HepG2 (cell line): ENCODE measurements at regions not wholly inside any gene's neighbourhood (a gene's known extent, or its start where the extent isn't known, plus 50 kb on each side); places are given as distances from the start of the nearest gene placed in this dataset.
A peak's percentile ranks its signal among the peaks of the same experiment; 100 is the strongest.

Experiments used
- ATAC-seq: fragments of 200-7000 bp; cut with Tn5 transposase; 3 replicates; pipeline ENCODE4 v1.9.1; 2020; ENCODE audit warnings: mild to moderate bottlenecking, moderate library complexity
- BruUV-seq: library from RNA; stranded (reverse); fragments of 400-500 nt; replicated peaks from 2 replicates; lab custom pipeline; 2021; lab: Mats Ljungman, UMichigan
- CTCF ChIA-PET: fragments of 300-600 bp; formaldehyde crosslinking; extraction: SDS; loops from one replicate; lab custom pipeline; 2021; ENCODE audit warnings: low total read pairs, inconsistent platforms, low intra/inter-chr PET ratio; lab: Yijun Ruan, JAX
- POLR2A ChIA-PET: fragments of 350-600 bp; sonication (Branson Sonifier 250); formaldehyde crosslinking; loops from one replicate; lab custom pipeline; 2020; ENCODE audit warnings: antibody characterized with exemption, inconsistent platforms; lab: Yijun Ruan, JAX
- DNase-seq: peaks from one replicate; pipeline ENCODE4 v3.0.0-alpha.2; 2015; ENCODE audit warnings: low spot score
- FAIRE-seq: peaks from 3 replicates; lab custom pipeline; 2011; peaks lifted over from hg19 to GRCh38; lab: Jason Lieb, UNC
- H2AFZ ChIP-seq: one replicate; pipeline ENCODE4 v1.6.1; 2011; ENCODE audit warnings: low read length, inconsistent platforms
- H3K27ac ChIP-seq: fragments of 300-600 bp; 3 replicates; pipeline ENCODE4 v1.8.0; 2011; ENCODE audit warnings: mixed run types, mild to moderate bottlenecking, mixed read lengths, low read length, inconsistent platforms; ENCODE audit not compliant: insufficient read depth; ENCODE audit errors: extremely low read length
- H3K27me3 ChIP-seq, 2 experiments: fragments of 200-600 bp in 1 of 2; 2 replicates in 1 of 2; 3 replicates in 1 of 2; pipeline versions ENCODE4 v1.6.0 to v1.8.0; 2011; ENCODE audit warnings: low read length in 2 of 2, mild to moderate bottlenecking in 2 of 2, moderate library complexity in 2 of 2, inconsistent platforms in 1 of 2; ENCODE audit not compliant: insufficient read depth in 2 of 2, control insufficient read depth in 1 of 2
- H3K36me3 ChIP-seq, 2 experiments: fragments of 200-600 bp in 1 of 2; replicated peaks in 1 of 2; 2 replicates in 1 of 2; 3 replicates in 1 of 2; pipeline versions ENCODE4 v1.5.1 to v1.8.0; 2011; ENCODE audit warnings: low read length in 2 of 2, inconsistent platforms in 1 of 2; ENCODE audit not compliant: insufficient read depth in 2 of 2, control insufficient read depth in 1 of 2
- H3K4me1 ChIP-seq: 2 replicates; pipeline ENCODE4 v1.5.1; 2012; ENCODE audit warnings: low read length, inconsistent platforms; ENCODE audit not compliant: insufficient read depth
- H3K4me2 ChIP-seq: 2 replicates; pipeline ENCODE4 v1.6.0; 2011; ENCODE audit warnings: low read depth, low read length, inconsistent platforms
- H3K4me3 ChIP-seq, 3 experiments: fragments of 200-600 bp in 1 of 3; sonication (generic), shearing (Covaris generic) in 1 of 3; replicated peaks in 1 of 3; 2 replicates each; pipeline ENCODE4 v1.5.1; 2011 to 2016; ENCODE audit warnings: low read length in 3 of 3, inconsistent platforms in 2 of 3, low read depth in 2 of 3, mild to moderate bottlenecking in 2 of 3, control low read depth in 1 of 3, mixed read lengths in 1 of 3; ENCODE audit not compliant: insufficient read depth in 1 of 3
- H3K79me2 ChIP-seq: one replicate; pipeline ENCODE4 v1.6.1; 2011; ENCODE audit warnings: low read length, inconsistent platforms; ENCODE audit not compliant: insufficient read depth
- H3K9ac ChIP-seq: 2 replicates; pipeline ENCODE4 v1.6.0; 2011; ENCODE audit warnings: mild to moderate bottlenecking, low read depth, low read length, inconsistent platforms; ENCODE audit not compliant: insufficient read depth
- H3K9me3 ChIP-seq: 2 replicates; pipeline ENCODE4 v1.5.1; 2012; ENCODE audit warnings: mild to moderate bottlenecking, low read length
- H4K20me1 ChIP-seq: 2 replicates; pipeline ENCODE4 v1.6.0; 2011; ENCODE audit warnings: inconsistent platforms, mild to moderate bottlenecking, low read length, moderate library complexity; ENCODE audit not compliant: insufficient read depth
- AGO2 ChIP-seq: fragments of 200-400 bp; formaldehyde crosslinking; optimal IDR thresholded peaks from 2 replicates; pipeline ENCODE3; 2017; ENCODE audit warnings: mild to moderate bottlenecking, low read depth, low read length, moderate library complexity
- CENPT ChIP-seq: sonication (generic); formaldehyde crosslinking; IDR thresholded peaks from 2 replicates; pipeline ENCODE4 v1.8.0; 2022; ENCODE audit warnings: low read depth, mild to moderate bottlenecking, moderate library complexity, missing genetic modification reagents
- DMAP1 ChIP-seq: IDR thresholded peaks from 2 replicates; pipeline ENCODE4 v1.6.1; 2016
- ELF1 ChIP-seq: sonication (generic); formaldehyde crosslinking; IDR thresholded peaks from 2 replicates; pipeline ENCODE4 v1.4.0; 2020; ENCODE audit warnings: missing genetic modification reagents
- FOXO1 ChIP-seq: sonication (generic); formaldehyde crosslinking; IDR thresholded peaks from 2 replicates; pipeline ENCODE4 v1.4.0; 2020; ENCODE audit warnings: missing genetic modification reagents
- GLI4 ChIP-seq: sonication (generic); formaldehyde crosslinking; IDR thresholded peaks from 2 replicates; pipeline ENCODE4 v1.5.1; 2020; ENCODE audit warnings: missing genetic modification reagents, mild to moderate bottlenecking, moderate library complexity, borderline replicate concordance
- HNF4G ChIP-seq, 2 experiments: sonication (generic) in 1 of 2; formaldehyde crosslinking in 1 of 2; IDR thresholded peaks; 2 replicates each; pipeline versions ENCODE4 v1.4.0 to v1.6.1; 2011 to 2020; ENCODE audit warnings: borderline replicate concordance in 2 of 2, low read depth in 2 of 2, mild to moderate bottlenecking in 2 of 2, low read length in 1 of 2, missing genetic modification reagents in 1 of 2, moderate library complexity in 1 of 2
- IRF9 ChIP-seq: sonication (generic); formaldehyde crosslinking; IDR thresholded peaks from 2 replicates; pipeline ENCODE4 v1.8.0; 2022; ENCODE audit warnings: missing genetic modification reagents, mild to moderate bottlenecking, borderline replicate concordance
- KAT2B ChIP-seq: fragments of 150-350 bp; IDR thresholded peaks from 2 replicates; pipeline ENCODE4 v1.6.1; 2014; ENCODE audit warnings: low read depth, low read length, borderline replicate concordance
- KLF6 ChIP-seq: IDR thresholded peaks from 2 replicates; pipeline ENCODE4 v1.8.0; 2016; ENCODE audit warnings: missing biosample characterization, missing genetic modification reagents
- SRSF9 ChIP-seq: fragments of 200-400 bp; formaldehyde crosslinking; IDR thresholded peaks from 2 replicates; pipeline ENCODE4 v1.6.1; 2018; ENCODE audit warnings: borderline replicate concordance, mild to moderate bottlenecking, low read depth, low read length; ENCODE audit not compliant: insufficient read depth, poor library complexity, severe bottlenecking
- ZFP82 ChIP-seq: sonication (generic); formaldehyde crosslinking; IDR thresholded peaks from 2 replicates; pipeline ENCODE4 v1.5.1; 2020; ENCODE audit warnings: mild to moderate bottlenecking, missing genetic modification reagents, borderline replicate concordance
- ZMYM4 ChIP-seq: sonication (generic); formaldehyde crosslinking; IDR thresholded peaks from 2 replicates; pipeline ENCODE4 v1.8.1; 2023; ENCODE audit warnings: mild to moderate bottlenecking, missing genetic modification reagents
- ZNF33A ChIP-seq: sonication (generic); formaldehyde crosslinking; IDR thresholded peaks from 2 replicates; pipeline ENCODE4 v1.5.1; 2020; ENCODE audit warnings: missing genetic modification reagents, mild to moderate bottlenecking, moderate library complexity, borderline replicate concordance
- ZNF430 ChIP-seq: sonication (generic); formaldehyde crosslinking; IDR thresholded peaks from 2 replicates; pipeline ENCODE4 v1.9.0; 2021; ENCODE audit warnings: mild to moderate bottlenecking, missing genetic modification reagents
- ZNF441 ChIP-seq: sonication (generic); formaldehyde crosslinking; IDR thresholded peaks from 2 replicates; pipeline ENCODE4 v1.7.0; 2021; ENCODE audit warnings: missing genetic modification reagents, borderline replicate concordance
- ZNF589 ChIP-seq: sonication (generic); formaldehyde crosslinking; conservative IDR thresholded peaks from 2 replicates; pipeline ENCODE4 v1.8.0; 2022; ENCODE audit warnings: mild to moderate bottlenecking, moderate library complexity, missing genetic modification reagents
- ZNF672 ChIP-seq: sonication (generic); formaldehyde crosslinking; IDR thresholded peaks from 2 replicates; pipeline ENCODE4 v1.8.1; 2022; ENCODE audit warnings: missing genetic modification reagents
- WGBS: methylation state at CpG from one replicate; pipeline ENCODE4 v1.1.6; 2017; ENCODE audit warnings: low lambda C conversion rate; 5-methylcytosine and 5-hydroxymethylcytosine counted together
- in situ Hi-C: cut with HindIII; loops from 2 replicates; pipeline ENCODE4 v1.10.0; 2017; ENCODE audit warnings: low pct_unique_long_range_greater_than_20kb; ENCODE audit not compliant: extremely low pct_ligation_motif_present
- intact Hi-C: fragments of 100-400 bp; cut with micrococcal nuclease; formaldehyde crosslinking; loops from one replicate; pipeline ENCODE4 v1.10.0; 2022; ENCODE audit not compliant: unreplicated experiment
- TF ChIP-seq, protein P1 (sequence below): sonication (generic); formaldehyde crosslinking; IDR thresholded peaks from 2 replicates; pipeline ENCODE4 v1.9.0; 2022; ENCODE audit warnings: missing genetic modification reagents, mild to moderate bottlenecking, borderline replicate concordance

GRCh38 chr3:102736975-102737304 is 302.1 kb downstream of the ZPLD1 start (continued):
- TF ChIP-seq, protein P1, sequence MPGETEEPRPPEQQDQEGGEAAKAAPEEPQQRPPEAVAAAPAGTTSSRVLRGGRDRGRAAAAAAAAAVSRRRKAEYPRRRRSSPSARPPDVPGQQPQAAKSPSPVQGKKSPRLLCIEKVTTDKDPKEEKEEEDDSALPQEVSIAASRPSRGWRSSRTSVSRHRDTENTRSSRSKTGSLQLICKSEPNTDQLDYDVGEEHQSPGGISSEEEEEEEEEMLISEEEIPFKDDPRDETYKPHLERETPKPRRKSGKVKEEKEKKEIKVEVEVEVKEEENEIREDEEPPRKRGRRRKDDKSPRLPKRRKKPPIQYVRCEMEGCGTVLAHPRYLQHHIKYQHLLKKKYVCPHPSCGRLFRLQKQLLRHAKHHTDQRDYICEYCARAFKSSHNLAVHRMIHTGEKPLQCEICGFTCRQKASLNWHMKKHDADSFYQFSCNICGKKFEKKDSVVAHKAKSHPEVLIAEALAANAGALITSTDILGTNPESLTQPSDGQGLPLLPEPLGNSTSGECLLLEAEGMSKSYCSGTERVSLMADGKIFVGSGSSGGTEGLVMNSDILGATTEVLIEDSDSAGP = no peak
- TF ChIP-seq AGO2 (no peak), ZNF430 (CRISPR knock-in tag) (no peak), ZMYM4 (CRISPR knock-in tag) (no peak), KAT2B (no peak), CENPT (CRISPR knock-in tag) (no peak), KLF6 (CRISPR knock-in tag) (no peak), ZFP82 (CRISPR knock-in tag) (no peak), ELF1 (CRISPR knock-in tag) (no peak), ZNF672 (CRISPR knock-in tag) (no peak)

DNA sequence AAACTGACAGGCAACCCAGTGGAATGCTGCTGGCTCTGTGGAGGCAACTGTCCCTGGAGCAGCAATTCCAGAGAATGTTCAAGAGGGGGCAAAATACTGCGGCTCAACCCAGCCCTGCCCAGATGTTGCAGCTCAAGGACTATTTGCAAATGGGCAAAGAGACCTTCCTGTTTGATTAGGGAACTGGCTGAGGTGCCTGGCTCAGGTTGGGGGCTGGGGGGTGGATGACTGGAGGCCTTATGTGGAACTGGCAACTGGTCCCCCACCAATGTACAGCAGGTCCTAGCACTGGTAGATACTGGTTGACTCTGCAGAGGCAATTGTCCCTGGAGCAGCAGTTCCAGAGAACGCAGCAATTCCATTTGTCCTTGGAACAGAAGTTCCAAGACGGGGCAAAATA is 302.5 kb downstream of the ZPLD1 start:
- BruUV-seq = no TSS peak
- no peak for FAIRE-seq
- TF ChIP-seq SRSF9 (no peak), ZNF441 (CRISPR knock-in tag) (no peak), ELF1 (CRISPR knock-in tag) (no peak), HNF4G (IDR thresholded peaks at IDR 0.05; ENCODE audit: borderline replicate concordance, low read depth, low read length) (no peak), HNF4G (CRISPR knock-in tag; IDR thresholded peaks at IDR 0.05; ENCODE audit: borderline replicate concordance, low read depth) (no peak), GLI4 (CRISPR knock-in tag) (no peak), FOXO1 (CRISPR knock-in tag) (no peak), DMAP1 (CRISPR knock-in tag) (no peak), IRF9 (no peak), ZNF33A (CRISPR knock-in tag) (no peak), ZNF589 (CRISPR knock-in tag) (no peak)

More for the DNA sequence above, 302.5 kb downstream of the ZPLD1 start:
- Histone ChIP-seq H3K9ac (no peak overlapping the region), H2AFZ (no peak overlapping the region), H3K36me3 (no peaks in the 10 kb centered on the region), H3K4me2 (no peak overlapping the region), H3K79me2 (no peaks in the 10 kb centered on the region), H3K4me1 (no peaks in the 10 kb centered on the region), H3K4me3 (no peak overlapping the region), H3K9me3 (no peaks in the 10 kb centered on the region), H3K27me3 (no peaks in the 10 kb centered on the region), H4K20me1 (no peaks in the 10 kb centered on the region), H3K27ac (no peak overlapping the region)
- CTCF ChIA-PET = no interaction called here
- intact Hi-C loops (no loop called here), in situ Hi-C loops (no loop called here)
- POLR2A ChIA-PET = no interaction called here
- DNase-seq (no peak), ATAC-seq (peak; percentile 28; the same call in 1 of the 3 replicates)
- 0% methylated on average over 1 of the region's 3 CpGs for WGBS
